ENCODE measurements at regions not wholly inside any gene's neighbourhood (a gene's known extent, or its start where the extent isn't known, plus 50 kb on each side); places are given as distances from the start of the nearest gene placed in this dataset.

DNA sequence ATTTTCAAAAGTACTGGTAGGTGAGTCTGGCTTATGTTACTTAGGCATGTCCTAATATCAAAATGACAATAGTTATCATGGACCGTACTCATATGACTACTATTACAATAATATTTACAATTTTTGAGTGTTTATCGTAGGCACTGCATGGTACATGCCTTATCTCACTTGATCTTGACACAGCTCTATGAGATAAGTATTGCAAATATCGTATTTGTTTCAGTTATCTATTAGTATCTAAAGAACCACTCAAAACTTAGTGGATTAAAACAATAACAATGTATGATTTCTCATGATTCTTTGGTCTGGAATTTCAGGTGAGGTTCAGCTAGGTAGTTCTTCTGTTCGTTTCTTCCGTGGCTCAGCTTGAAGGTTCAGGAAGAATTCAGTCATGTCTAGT is 59.7 kb upstream of the XCR1 start:
- TF ChIP-seq, protein P1, sequence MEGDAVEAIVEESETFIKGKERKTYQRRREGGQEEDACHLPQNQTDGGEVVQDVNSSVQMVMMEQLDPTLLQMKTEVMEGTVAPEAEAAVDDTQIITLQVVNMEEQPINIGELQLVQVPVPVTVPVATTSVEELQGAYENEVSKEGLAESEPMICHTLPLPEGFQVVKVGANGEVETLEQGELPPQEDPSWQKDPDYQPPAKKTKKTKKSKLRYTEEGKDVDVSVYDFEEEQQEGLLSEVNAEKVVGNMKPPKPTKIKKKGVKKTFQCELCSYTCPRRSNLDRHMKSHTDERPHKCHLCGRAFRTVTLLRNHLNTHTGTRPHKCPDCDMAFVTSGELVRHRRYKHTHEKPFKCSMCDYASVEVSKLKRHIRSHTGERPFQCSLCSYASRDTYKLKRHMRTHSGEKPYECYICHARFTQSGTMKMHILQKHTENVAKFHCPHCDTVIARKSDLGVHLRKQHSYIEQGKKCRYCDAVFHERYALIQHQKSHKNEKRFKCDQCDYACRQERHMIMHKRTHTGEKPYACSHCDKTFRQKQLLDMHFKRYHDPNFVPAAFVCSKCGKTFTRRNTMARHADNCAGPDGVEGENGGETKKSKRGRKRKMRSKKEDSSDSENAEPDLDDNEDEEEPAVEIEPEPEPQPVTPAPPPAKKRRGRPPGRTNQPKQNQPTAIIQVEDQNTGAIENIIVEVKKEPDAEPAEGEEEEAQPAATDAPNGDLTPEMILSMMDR (IDR thresholded peaks at IDR 0.05) = no peak
- no peak for TF ChIP-seq POLR2A (IDR thresholded peaks at IDR 0.05)
